Fibroblast of lung (primary cell): ENCODE measurements at regions not wholly inside any gene's neighbourhood (a gene's known extent, or its start where the extent isn't known, plus 50 kb on each side); places are given as distances from the start of the nearest gene placed in this dataset.

ENCODE experiments used
- EZH2 ChIP-seq: IDR thresholded peaks from 2 replicates; pipeline ENCODE4 v1.5.1; 2012; ENCODE audit warnings: low read length, control low read depth, mild to moderate bottlenecking; ENCODE audit errors: missing control alignments
- TF ChIP-seq, protein P1 (sequence below), 2 donors: IDR thresholded peaks in 1 of 2; conservative IDR thresholded peaks in 1 of 2; 1 replicate in 1 of 2; 2 replicates in 1 of 2; pipeline ENCODE4 v1.5.1; 2011 to 2012; ENCODE audit warnings: low read length in 2 of 2, control low read depth in 1 of 2, inconsistent platforms in 1 of 2, low read depth in 1 of 2, mild to moderate bottlenecking in 1 of 2

DNA sequence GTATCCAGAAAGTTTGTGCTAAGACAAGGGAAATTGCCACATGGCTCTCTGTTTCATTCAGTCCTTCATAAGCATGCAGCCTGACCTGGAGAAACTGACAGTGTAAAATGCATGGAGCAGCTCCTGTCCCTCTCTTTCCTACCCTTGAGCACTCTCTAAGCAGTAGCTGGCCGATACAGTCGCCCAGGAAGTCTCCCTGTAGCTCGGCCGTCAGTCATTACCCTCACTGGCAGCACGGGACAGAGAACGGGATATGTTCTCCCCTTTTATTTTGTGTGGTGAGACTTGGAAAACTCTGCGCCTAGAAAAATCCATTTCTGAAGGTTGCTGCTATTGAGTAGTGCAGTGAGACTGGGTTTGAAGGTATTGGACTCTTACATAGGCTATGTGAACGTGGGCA, 56.8 kb upstream of the KCNMB1 start:
- TF ChIP-seq, protein P1, sequence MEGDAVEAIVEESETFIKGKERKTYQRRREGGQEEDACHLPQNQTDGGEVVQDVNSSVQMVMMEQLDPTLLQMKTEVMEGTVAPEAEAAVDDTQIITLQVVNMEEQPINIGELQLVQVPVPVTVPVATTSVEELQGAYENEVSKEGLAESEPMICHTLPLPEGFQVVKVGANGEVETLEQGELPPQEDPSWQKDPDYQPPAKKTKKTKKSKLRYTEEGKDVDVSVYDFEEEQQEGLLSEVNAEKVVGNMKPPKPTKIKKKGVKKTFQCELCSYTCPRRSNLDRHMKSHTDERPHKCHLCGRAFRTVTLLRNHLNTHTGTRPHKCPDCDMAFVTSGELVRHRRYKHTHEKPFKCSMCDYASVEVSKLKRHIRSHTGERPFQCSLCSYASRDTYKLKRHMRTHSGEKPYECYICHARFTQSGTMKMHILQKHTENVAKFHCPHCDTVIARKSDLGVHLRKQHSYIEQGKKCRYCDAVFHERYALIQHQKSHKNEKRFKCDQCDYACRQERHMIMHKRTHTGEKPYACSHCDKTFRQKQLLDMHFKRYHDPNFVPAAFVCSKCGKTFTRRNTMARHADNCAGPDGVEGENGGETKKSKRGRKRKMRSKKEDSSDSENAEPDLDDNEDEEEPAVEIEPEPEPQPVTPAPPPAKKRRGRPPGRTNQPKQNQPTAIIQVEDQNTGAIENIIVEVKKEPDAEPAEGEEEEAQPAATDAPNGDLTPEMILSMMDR (conservative IDR thresholded peaks at IDR 0.05 in 1 of 2, IDR thresholded peaks at IDR 0.05 in 1 of 2; ENCODE audit: low read depth in 1 of 2, low read length in 2 of 2) = no peak
- no peak for TF ChIP-seq EZH2
